ENCODE measurements at regions not wholly inside any gene's neighbourhood (a gene's known extent, or its start where the extent isn't known, plus 50 kb on each side); places are given as distances from the start of the nearest gene placed in this dataset.
"Not testable (repeated sequence)": the region's sequence is repeated elsewhere in the genome, so short reads cannot be mapped to it uniquely, and the experiment has no call there.

GRCh38 chr3:103531327-103531726 lies 1096.5 kb downstream of the ZPLD1 start:
- TF ChIP-seq POLR2A (IDR thresholded peaks at IDR 0.05; ENCODE audit: extremely low read depth, insufficient read length); MYC (IDR thresholded peaks at IDR 0.05; ENCODE audit: low read depth, low read length): not testable (repeated sequence)
- TF ChIP-seq, protein P1, sequence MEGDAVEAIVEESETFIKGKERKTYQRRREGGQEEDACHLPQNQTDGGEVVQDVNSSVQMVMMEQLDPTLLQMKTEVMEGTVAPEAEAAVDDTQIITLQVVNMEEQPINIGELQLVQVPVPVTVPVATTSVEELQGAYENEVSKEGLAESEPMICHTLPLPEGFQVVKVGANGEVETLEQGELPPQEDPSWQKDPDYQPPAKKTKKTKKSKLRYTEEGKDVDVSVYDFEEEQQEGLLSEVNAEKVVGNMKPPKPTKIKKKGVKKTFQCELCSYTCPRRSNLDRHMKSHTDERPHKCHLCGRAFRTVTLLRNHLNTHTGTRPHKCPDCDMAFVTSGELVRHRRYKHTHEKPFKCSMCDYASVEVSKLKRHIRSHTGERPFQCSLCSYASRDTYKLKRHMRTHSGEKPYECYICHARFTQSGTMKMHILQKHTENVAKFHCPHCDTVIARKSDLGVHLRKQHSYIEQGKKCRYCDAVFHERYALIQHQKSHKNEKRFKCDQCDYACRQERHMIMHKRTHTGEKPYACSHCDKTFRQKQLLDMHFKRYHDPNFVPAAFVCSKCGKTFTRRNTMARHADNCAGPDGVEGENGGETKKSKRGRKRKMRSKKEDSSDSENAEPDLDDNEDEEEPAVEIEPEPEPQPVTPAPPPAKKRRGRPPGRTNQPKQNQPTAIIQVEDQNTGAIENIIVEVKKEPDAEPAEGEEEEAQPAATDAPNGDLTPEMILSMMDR (IDR thresholded peaks at IDR 0.05; ENCODE audit: low read depth, low read length): not testable (repeated sequence)

Data from NB4 (cell line).